WTC11 (cell line): ENCODE measurements at regions not wholly inside any gene's neighbourhood (a gene's known extent, or its start where the extent isn't known, plus 50 kb on each side); places are given as distances from the start of the nearest gene placed in this dataset.

Experiments used
- ATAC-seq: fragments of 200-7000 bp; cut with Tn5 transposase; 2 replicates; pipeline ENCODE4 v1.10.0; 2021; ENCODE audit warnings: mild to moderate bottlenecking, moderate library complexity
- CTCF ChIA-PET: fragments of 300-600 bp; sonication (Branson Sonifier 250); formaldehyde crosslinking; loops from one replicate; lab custom pipeline; 2021; ENCODE audit warnings: antibody characterized with exemption; lab: Charles Lee
- POLR2A ChIA-PET: fragments of 350-600 bp; sonication (Branson Sonifier 250); formaldehyde crosslinking; loops from one replicate; lab custom pipeline; 2021; ENCODE audit warnings: antibody characterized with exemption; lab: Charles Lee
- DNase-seq: peaks from one replicate; pipeline ENCODE4 v3.0.0; 2021; ENCODE audit warnings: low spot score
- H3K27ac Mint-ChIP-seq: 2 replicates; pipeline ENCODE4 v1.8.0; 2021; ENCODE audit warnings: mixed read lengths
- H3K27me3 Mint-ChIP-seq: 2 replicates; pipeline ENCODE4 v1.8.0; 2021; ENCODE audit warnings: low read depth, mild to moderate bottlenecking, moderate library complexity, mixed read lengths
- H3K36me3 Mint-ChIP-seq: 2 replicates; pipeline ENCODE4 v1.8.0; 2021; ENCODE audit warnings: mixed read lengths
- H3K4me1 Mint-ChIP-seq: 2 replicates; pipeline ENCODE4 v1.8.0; 2022; ENCODE audit warnings: mixed read lengths
- H3K4me3 Mint-ChIP-seq: 2 replicates; pipeline ENCODE4 v1.8.0; 2021; ENCODE audit warnings: mild to moderate bottlenecking, moderate library complexity, mixed read lengths
- H3K9me3 Mint-ChIP-seq: 2 replicates; pipeline ENCODE4 v1.8.0; 2021; ENCODE audit warnings: mixed read lengths
- ATF1 ChIP-seq: sonication (generic); formaldehyde crosslinking; IDR thresholded peaks from 2 replicates; pipeline ENCODE4 v1.8.1; 2023; ENCODE audit warnings: mild to moderate bottlenecking, moderate library complexity, missing genetic modification reagents
- CREM ChIP-seq: sonication (generic); formaldehyde crosslinking; IDR thresholded peaks from 2 replicates; pipeline ENCODE4 v1.8.1; 2022; ENCODE audit warnings: mild to moderate bottlenecking, missing genetic modification reagents, moderate library complexity
- FOXJ3 ChIP-seq: sonication (generic); formaldehyde crosslinking; IDR thresholded peaks from 2 replicates; pipeline ENCODE4 v1.9.0; 2021; ENCODE audit warnings: missing genetic modification reagents, mild to moderate bottlenecking, borderline replicate concordance
- JUN ChIP-seq: sonication (generic); formaldehyde crosslinking; IDR thresholded peaks from 2 replicates; pipeline ENCODE4 v1.8.0; 2023; ENCODE audit warnings: mild to moderate bottlenecking, missing genetic modification reagents
- KAT7 ChIP-seq: sonication (generic); formaldehyde crosslinking; IDR thresholded peaks from 2 replicates; pipeline ENCODE4 v1.8.1; 2023; ENCODE audit warnings: missing genetic modification reagents, mild to moderate bottlenecking, borderline replicate concordance
- OVOL2 ChIP-seq: fragments of 250-450 bp; sonication (Bioruptor Pico); IDR thresholded peaks from 2 replicates; pipeline ENCODE4 v1.9.0; 2021; ENCODE audit warnings: mild to moderate bottlenecking, borderline replicate concordance
- SMAD4 ChIP-seq: sonication (generic); formaldehyde crosslinking; IDR thresholded peaks from 2 replicates; pipeline ENCODE4 v1.8.0; 2022; ENCODE audit warnings: mild to moderate bottlenecking, missing genetic modification reagents
- SOX15 ChIP-seq: fragments of 250-450 bp; sonication (Bioruptor Pico); IDR thresholded peaks from 2 replicates; pipeline ENCODE4 v1.9.0; 2021; ENCODE audit warnings: mild to moderate bottlenecking
- ZNF121 ChIP-seq: sonication (generic); formaldehyde crosslinking; IDR thresholded peaks from 2 replicates; pipeline ENCODE4 v1.8.0; 2023; ENCODE audit warnings: missing genetic modification reagents
- ZNF219 ChIP-seq: sonication (generic); formaldehyde crosslinking; IDR thresholded peaks from 2 replicates; pipeline ENCODE4 v1.8.0; 2023; ENCODE audit warnings: missing genetic modification reagents, mild to moderate bottlenecking, borderline replicate concordance
- ZNF317 ChIP-seq: sonication (generic); formaldehyde crosslinking; IDR thresholded peaks from 2 replicates; pipeline ENCODE4 v1.8.1; 2023; ENCODE audit warnings: low read depth, mild to moderate bottlenecking, moderate library complexity, missing genetic modification reagents, borderline replicate concordance
- ZNF423 ChIP-seq: fragments of 250-450 bp; sonication (Bioruptor Pico); IDR thresholded peaks from 2 replicates; pipeline ENCODE4 v2.1.2; 2022; ENCODE audit warnings: mild to moderate bottlenecking, moderate library complexity
- ZNF671 ChIP-seq: fragments of 250-450 bp; sonication (Bioruptor Pico); IDR thresholded peaks from 2 replicates; pipeline ENCODE4 v1.8.0; 2021; ENCODE audit warnings: mild to moderate bottlenecking
- TF ChIP-seq, protein P1 (sequence below): sonication (generic); formaldehyde crosslinking; IDR thresholded peaks from 2 replicates; pipeline ENCODE4 v1.8.1; 2023; ENCODE audit warnings: mild to moderate bottlenecking, moderate library complexity, missing genetic modification reagents
- TF ChIP-seq, protein P2 (sequence below): sonication (generic); formaldehyde crosslinking; IDR thresholded peaks from 2 replicates; pipeline ENCODE4 v1.8.1; 2022; ENCODE audit warnings: low read depth, missing genetic modification reagents, borderline replicate concordance
- TF ChIP-seq, protein P3 (sequence below): fragments of 250-450 bp; sonication (Bioruptor Pico); IDR thresholded peaks from 2 replicates; pipeline ENCODE4 v1.9.0; 2021; ENCODE audit warnings: mild to moderate bottlenecking, borderline replicate concordance
- TF ChIP-seq, protein P4 (sequence below): sonication (generic); formaldehyde crosslinking; IDR thresholded peaks from 2 replicates; pipeline ENCODE4 v1.8.1; 2023; ENCODE audit warnings: mild to moderate bottlenecking, missing genetic modification reagents
- TF ChIP-seq, protein P5 (sequence below): sonication (generic); formaldehyde crosslinking; IDR thresholded peaks from 2 replicates; pipeline ENCODE4 v1.8.0; 2022; ENCODE audit warnings: mild to moderate bottlenecking, missing genetic modification reagents
- TF ChIP-seq, protein P6 (sequence below): fragments of 250-450 bp; sonication (Bioruptor Pico); IDR thresholded peaks from 2 replicates; pipeline ENCODE4 v1.9.0; 2021; ENCODE audit warnings: mild to moderate bottlenecking
- TF ChIP-seq, protein P7 (sequence below): sonication (generic); formaldehyde crosslinking; IDR thresholded peaks from 2 replicates; pipeline ENCODE4 v1.8.1; 2023; ENCODE audit warnings: mild to moderate bottlenecking, missing genetic modification reagents, borderline replicate concordance

DNA sequence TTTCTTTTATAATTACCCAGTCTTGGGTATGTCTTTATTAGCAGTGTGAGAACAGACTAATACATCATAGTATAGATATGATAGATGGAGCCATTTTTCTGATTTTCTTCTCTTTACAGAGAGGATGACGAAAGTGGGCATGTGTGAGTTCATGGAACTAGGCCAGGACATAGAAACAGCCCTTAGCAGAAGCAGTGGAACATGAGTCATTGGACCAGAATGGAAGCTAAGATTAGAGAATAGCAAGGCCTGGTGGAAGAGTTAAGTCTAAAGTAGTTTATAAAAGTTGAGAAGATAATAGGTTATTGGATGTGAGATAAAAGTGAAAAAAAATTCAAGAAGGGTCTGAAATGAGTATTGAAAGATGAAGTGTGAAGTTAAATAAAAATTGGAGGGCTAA lies 97.0 kb upstream of the MPPED2 start:
- ATAC-seq (no peak), DNase-seq (no peak)
- Mint-ChIP-seq H3K4me3 (no peak overlapping the region), H3K27ac (no peak overlapping the region), H3K27me3 (no peaks in the 10 kb centered on the region), H3K36me3 (no peaks in the 10 kb centered on the region; the same call in 1 of the 2 replicates), H3K4me1 (no peaks in the 10 kb centered on the region), H3K9me3 (peaks cover 16% of the 10 kb centered on the region)
- POLR2A ChIA-PET, result no interaction called here
- TF ChIP-seq, protein P1, sequence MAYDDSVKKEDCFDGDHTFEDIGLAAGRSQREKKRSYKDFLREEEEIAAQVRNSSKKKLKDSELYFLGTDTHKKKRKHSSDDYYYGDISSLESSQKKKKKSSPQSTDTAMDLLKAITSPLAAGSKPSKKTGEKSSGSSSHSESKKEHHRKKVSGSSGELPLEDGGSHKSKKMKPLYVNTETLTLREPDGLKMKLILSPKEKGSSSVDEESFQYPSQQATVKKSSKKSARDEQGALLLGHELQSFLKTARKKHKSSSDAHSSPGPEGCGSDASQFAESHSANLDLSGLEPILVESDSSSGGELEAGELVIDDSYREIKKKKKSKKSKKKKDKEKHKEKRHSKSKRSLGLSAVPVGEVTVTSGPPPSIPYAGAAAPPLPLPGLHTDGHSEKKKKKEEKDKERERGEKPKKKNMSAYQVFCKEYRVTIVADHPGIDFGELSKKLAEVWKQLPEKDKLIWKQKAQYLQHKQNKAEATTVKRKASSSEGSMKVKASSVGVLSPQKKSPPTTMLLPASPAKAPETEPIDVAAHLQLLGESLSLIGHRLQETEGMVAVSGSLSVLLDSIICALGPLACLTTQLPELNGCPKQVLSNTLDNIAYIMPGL (CRISPR knock-in tag), result no peak
- TF ChIP-seq, protein P2, sequence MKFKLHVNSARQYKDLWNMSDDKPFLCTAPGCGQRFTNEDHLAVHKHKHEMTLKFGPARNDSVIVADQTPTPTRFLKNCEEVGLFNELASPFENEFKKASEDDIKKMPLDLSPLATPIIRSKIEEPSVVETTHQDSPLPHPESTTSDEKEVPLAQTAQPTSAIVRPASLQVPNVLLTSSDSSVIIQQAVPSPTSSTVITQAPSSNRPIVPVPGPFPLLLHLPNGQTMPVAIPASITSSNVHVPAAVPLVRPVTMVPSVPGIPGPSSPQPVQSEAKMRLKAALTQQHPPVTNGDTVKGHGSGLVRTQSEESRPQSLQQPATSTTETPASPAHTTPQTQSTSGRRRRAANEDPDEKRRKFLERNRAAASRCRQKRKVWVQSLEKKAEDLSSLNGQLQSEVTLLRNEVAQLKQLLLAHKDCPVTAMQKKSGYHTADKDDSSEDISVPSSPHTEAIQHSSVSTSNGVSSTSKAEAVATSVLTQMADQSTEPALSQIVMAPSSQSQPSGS, result no peak
- TF ChIP-seq JUN (CRISPR knock-in tag) (no peak), CREM (CRISPR knock-in tag) (no peak), ZNF671 (no peak), OVOL2 (CRISPR knock-in tag) (no peak), ZNF317 (CRISPR knock-in tag) (no peak), KAT7 (CRISPR knock-in tag) (no peak), ZNF219 (no peak), ZNF121 (CRISPR knock-in tag) (no peak), SMAD4 (CRISPR knock-in tag) (no peak), ATF1 (CRISPR knock-in tag) (no peak), ZNF423 (CRISPR knock-in tag) (no peak), SOX15 (CRISPR knock-in tag) (no peak), FOXJ3 (CRISPR knock-in tag) (no peak)
- TF ChIP-seq, protein P3, sequence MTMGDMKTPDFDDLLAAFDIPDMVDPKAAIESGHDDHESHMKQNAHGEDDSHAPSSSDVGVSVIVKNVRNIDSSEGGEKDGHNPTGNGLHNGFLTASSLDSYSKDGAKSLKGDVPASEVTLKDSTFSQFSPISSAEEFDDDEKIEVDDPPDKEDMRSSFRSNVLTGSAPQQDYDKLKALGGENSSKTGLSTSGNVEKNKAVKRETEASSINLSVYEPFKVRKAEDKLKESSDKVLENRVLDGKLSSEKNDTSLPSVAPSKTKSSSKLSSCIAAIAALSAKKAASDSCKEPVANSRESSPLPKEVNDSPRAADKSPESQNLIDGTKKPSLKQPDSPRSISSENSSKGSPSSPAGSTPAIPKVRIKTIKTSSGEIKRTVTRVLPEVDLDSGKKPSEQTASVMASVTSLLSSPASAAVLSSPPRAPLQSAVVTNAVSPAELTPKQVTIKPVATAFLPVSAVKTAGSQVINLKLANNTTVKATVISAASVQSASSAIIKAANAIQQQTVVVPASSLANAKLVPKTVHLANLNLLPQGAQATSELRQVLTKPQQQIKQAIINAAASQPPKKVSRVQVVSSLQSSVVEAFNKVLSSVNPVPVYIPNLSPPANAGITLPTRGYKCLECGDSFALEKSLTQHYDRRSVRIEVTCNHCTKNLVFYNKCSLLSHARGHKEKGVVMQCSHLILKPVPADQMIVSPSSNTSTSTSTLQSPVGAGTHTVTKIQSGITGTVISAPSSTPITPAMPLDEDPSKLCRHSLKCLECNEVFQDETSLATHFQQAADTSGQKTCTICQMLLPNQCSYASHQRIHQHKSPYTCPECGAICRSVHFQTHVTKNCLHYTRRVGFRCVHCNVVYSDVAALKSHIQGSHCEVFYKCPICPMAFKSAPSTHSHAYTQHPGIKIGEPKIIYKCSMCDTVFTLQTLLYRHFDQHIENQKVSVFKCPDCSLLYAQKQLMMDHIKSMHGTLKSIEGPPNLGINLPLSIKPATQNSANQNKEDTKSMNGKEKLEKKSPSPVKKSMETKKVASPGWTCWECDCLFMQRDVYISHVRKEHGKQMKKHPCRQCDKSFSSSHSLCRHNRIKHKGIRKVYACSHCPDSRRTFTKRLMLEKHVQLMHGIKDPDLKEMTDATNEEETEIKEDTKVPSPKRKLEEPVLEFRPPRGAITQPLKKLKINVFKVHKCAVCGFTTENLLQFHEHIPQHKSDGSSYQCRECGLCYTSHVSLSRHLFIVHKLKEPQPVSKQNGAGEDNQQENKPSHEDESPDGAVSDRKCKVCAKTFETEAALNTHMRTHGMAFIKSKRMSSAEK (CRISPR knock-in tag), result no peak
- TF ChIP-seq, protein P4, sequence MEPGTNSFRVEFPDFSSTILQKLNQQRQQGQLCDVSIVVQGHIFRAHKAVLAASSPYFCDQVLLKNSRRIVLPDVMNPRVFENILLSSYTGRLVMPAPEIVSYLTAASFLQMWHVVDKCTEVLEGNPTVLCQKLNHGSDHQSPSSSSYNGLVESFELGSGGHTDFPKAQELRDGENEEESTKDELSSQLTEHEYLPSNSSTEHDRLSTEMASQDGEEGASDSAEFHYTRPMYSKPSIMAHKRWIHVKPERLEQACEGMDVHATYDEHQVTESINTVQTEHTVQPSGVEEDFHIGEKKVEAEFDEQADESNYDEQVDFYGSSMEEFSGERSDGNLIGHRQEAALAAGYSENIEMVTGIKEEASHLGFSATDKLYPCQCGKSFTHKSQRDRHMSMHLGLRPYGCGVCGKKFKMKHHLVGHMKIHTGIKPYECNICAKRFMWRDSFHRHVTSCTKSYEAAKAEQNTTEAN (CRISPR knock-in tag), result no peak
- TF ChIP-seq, protein P5, sequence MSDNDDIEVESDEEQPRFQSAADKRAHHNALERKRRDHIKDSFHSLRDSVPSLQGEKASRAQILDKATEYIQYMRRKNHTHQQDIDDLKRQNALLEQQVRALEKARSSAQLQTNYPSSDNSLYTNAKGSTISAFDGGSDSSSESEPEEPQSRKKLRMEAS (CRISPR knock-in tag), result no peak
- TF ChIP-seq, protein P6, sequence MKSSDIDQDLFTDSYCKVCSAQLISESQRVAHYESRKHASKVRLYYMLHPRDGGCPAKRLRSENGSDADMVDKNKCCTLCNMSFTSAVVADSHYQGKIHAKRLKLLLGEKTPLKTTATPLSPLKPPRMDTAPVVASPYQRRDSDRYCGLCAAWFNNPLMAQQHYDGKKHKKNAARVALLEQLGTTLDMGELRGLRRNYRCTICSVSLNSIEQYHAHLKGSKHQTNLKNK (CRISPR knock-in tag), result no peak
- TF ChIP-seq, protein P7, sequence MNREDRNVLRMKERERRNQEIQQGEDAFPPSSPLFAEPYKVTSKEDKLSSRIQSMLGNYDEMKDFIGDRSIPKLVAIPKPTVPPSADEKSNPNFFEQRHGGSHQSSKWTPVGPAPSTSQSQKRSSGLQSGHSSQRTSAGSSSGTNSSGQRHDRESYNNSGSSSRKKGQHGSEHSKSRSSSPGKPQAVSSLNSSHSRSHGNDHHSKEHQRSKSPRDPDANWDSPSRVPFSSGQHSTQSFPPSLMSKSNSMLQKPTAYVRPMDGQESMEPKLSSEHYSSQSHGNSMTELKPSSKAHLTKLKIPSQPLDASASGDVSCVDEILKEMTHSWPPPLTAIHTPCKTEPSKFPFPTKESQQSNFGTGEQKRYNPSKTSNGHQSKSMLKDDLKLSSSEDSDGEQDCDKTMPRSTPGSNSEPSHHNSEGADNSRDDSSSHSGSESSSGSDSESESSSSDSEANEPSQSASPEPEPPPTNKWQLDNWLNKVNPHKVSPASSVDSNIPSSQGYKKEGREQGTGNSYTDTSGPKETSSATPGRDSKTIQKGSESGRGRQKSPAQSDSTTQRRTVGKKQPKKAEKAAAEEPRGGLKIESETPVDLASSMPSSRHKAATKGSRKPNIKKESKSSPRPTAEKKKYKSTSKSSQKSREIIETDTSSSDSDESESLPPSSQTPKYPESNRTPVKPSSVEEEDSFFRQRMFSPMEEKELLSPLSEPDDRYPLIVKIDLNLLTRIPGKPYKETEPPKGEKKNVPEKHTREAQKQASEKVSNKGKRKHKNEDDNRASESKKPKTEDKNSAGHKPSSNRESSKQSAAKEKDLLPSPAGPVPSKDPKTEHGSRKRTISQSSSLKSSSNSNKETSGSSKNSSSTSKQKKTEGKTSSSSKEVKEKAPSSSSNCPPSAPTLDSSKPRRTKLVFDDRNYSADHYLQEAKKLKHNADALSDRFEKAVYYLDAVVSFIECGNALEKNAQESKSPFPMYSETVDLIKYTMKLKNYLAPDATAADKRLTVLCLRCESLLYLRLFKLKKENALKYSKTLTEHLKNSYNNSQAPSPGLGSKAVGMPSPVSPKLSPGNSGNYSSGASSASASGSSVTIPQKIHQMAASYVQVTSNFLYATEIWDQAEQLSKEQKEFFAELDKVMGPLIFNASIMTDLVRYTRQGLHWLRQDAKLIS, result no peak
- CTCF ChIA-PET, result no interaction called here
